Spinal cord (tissue), 9 donors: ENCODE measurements at regions not wholly inside any gene's neighbourhood (a gene's known extent, or its start where the extent isn't known, plus 50 kb on each side); places are given as distances from the start of the nearest gene placed in this dataset.

ENCODE experiments used
- DNase-seq, 6 donors: peaks; one replicate each; pipeline versions ENCODE4 v3.0.0 to v3.0.0-alpha.2; 2013 to 2015; ENCODE audit warnings: low spot score in 6 of 6, low read depth in 4 of 6
- H3K27ac ChIP-seq: one replicate; pipeline ENCODE4 v1.5.1; 2013; ENCODE audit warnings: low read depth, low read length, control low read depth
- H3K27me3 ChIP-seq: one replicate; pipeline ENCODE4 v1.6.1; 2013; ENCODE audit warnings: low read length; ENCODE audit not compliant: control insufficient read depth, insufficient read depth
- H3K36me3 ChIP-seq: one replicate; pipeline ENCODE4 v1.6.1; 2013; ENCODE audit warnings: low read length; ENCODE audit not compliant: control insufficient read depth, insufficient read depth
- H3K4me1 ChIP-seq: one replicate; pipeline ENCODE4 v1.6.1; 2013; ENCODE audit warnings: low read length; ENCODE audit not compliant: control insufficient read depth, insufficient read depth
- H3K4me3 ChIP-seq: one replicate; pipeline ENCODE4 v1.5.1; 2013; ENCODE audit warnings: low read depth, low read length, control low read depth
- H3K9me3 ChIP-seq: one replicate; pipeline ENCODE4 v1.6.1; 2013; ENCODE audit warnings: low read length; ENCODE audit not compliant: control insufficient read depth, insufficient read depth
- WGBS: methylation state at CpG from one replicate; pipeline ENCODE4 v1.1.5; 2013; ENCODE audit warnings: missing lambda C conversion rate; ENCODE audit not compliant: insufficient coverage; 5-methylcytosine and 5-hydroxymethylcytosine counted together
- donor health status: healthy.

DNA sequence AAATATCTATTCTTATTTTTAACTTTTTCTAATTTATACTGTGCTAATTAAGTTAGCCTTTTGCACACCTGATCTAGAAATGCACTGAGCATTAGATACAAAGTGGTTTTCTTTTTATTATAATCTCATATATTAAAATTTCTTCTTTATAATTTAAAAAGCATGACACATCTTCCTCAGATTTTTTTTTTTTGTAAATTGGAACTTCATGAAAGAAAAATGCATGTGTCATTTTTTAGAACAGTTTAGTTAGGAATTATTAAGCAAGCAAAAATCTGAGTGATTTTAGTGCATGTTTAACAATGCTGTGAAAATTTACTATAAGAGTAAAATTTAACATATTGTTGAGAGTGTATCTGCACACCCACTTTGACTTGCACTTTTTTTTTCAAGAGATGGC, 367.9 kb downstream of the TFEC start:
- DNase-seq, result no peak
- H3K4me1 ChIP-seq, result no peaks in the 10 kb centered on the region
- H3K9me3 ChIP-seq, result no peaks in the 10 kb centered on the region
- H3K4me3 ChIP-seq, result no peak overlapping the region
- no peaks in the 10 kb centered on the region for H3K27me3 ChIP-seq
- H3K27ac ChIP-seq, result no peak overlapping the region
- H3K36me3 ChIP-seq, result no peaks in the 10 kb centered on the region

DNA sequence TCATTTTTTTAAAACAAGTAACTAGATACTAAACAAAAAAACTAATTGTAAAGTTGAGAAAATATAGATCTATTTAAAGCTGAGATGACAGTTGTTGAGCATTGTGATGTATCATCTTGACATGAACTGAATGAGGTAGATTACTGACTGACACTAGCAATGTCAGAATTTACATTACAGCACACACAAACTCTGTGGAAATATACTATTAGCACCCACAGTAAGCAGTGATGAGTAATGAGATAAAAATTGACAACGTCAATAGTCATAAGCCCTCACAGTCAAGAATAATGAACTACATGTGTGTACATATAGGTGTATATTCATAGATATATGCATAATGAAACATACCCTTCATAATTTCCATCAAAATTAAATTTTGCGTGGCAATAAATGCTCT, 368.4 kb downstream of the TFEC start:
- H3K27me3 ChIP-seq, result no peaks in the 10 kb centered on the region

DNA sequence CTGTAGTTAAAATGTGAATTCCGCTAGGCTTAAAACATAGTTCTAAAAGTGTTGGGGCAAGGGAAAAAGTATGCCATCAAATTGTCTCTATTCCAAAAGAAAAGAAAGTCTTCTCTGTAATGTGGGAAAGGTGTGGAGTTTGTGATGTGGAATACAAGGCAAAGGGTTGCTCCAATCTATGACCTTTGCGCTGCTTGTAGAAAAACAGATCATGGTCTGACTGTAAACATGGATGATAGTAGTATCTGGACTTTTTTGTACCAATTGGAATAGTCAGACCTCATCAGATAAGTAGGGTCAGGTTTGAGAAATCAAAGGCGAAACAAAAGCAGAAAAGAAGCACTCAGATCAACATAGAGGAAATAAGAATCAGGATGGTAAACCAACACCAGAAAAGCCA, 372.3 kb downstream of the TFEC start:
- no peaks in the 10 kb centered on the region for H3K36me3 ChIP-seq
- no peak for DNase-seq
- no peaks in the 10 kb centered on the region for H3K27me3 ChIP-seq
- H3K9me3 ChIP-seq, result no peaks in the 10 kb centered on the region
- H3K27ac ChIP-seq, result no peak overlapping the region
- WGBS, result 100% methylated on average over 1 of the region's 3 CpGs
- no peaks in the 10 kb centered on the region for H3K4me1 ChIP-seq
- no peak overlapping the region for H3K4me3 ChIP-seq

More for the DNA sequence above, 368.4 kb downstream of the TFEC start:
- H3K4me3 ChIP-seq, result no peak overlapping the region
- H3K36me3 ChIP-seq, result no peaks in the 10 kb centered on the region
- no peak overlapping the region for H3K27ac ChIP-seq
- no peaks in the 10 kb centered on the region for H3K9me3 ChIP-seq
- no CpG with 5 or more reads among the region's 2 CpGs for WGBS
- no peaks in the 10 kb centered on the region for H3K4me1 ChIP-seq
- DNase-seq, result no peak

GRCh38 chr7:115654384-115655214, 376.0 kb downstream of the TFEC start:
- no peaks in the 10 kb centered on the region for H3K4me1 ChIP-seq
- DNase-seq, result no peak
- H3K36me3 ChIP-seq, result no peaks in the 10 kb centered on the region
- WGBS, result no CpG with 5 or more reads among the region's 2 CpGs
- no peak overlapping the region for H3K4me3 ChIP-seq
- no peaks in the 10 kb centered on the region for H3K27me3 ChIP-seq
- no peak overlapping the region for H3K27ac ChIP-seq
- no peaks in the 10 kb centered on the region for H3K9me3 ChIP-seq

DNA sequence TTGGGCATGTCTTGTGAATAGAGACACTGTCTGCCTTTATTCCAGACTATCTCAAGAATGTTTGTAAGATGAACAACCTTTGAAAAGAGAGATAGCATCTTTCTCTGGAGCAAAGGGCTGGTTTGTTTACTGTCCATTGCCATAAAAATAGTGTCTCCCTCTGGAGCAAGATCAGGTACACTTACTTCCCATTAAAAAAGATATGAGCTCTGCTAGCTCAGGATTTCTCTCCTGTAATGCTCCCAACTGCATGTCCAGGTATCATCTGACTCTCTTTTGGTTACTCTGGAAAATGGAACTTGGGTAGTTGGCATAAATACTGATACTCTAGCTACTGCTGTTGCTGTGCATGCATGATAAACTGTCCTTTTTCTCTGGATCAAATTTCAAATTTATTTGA, 381.1 kb downstream of the TFEC start:
- Histone ChIP-seq H3K36me3 (no peaks in the 10 kb centered on the region), H3K4me1 (no peaks in the 10 kb centered on the region), H3K27me3 (no peaks in the 10 kb centered on the region), H3K27ac (no peak overlapping the region), H3K4me3 (no peak overlapping the region), H3K9me3 (no peaks in the 10 kb centered on the region)
- no peak for DNase-seq

GRCh38 chr7:115647712-115648111, 382.9 kb downstream of the TFEC start:
- 100% methylated on average over 1 of the region's 3 CpGs for WGBS
- no peak for DNase-seq

DNA sequence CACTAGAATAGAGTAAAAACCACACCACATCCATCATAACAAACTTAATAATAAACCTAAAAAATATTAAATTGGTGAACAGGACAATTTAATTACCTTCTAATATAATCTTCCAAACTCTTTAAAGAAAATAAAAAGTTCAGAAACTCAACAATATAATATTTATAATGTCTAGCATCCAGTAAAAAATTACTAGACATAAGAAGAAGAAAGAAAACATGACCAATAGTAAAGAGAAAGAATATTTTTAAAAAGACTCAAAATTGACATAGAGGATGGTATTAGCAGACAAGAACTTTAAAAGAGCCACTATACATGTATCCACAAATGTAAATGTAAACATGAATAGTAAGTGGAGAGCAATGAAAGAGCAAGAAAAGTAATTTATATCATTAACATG, 388.4 kb downstream of the TFEC start:
- no peak overlapping the region for H3K4me3 ChIP-seq
- no peaks in the 10 kb centered on the region for H3K4me1 ChIP-seq
- no peaks in the 10 kb centered on the region for H3K27me3 ChIP-seq
- no peaks in the 10 kb centered on the region for H3K36me3 ChIP-seq
- H3K9me3 ChIP-seq, result peaks cover 2% of the 10 kb centered on the region
- no peak overlapping the region for H3K27ac ChIP-seq
- no peak for DNase-seq

More at GRCh38 chr7:115647712-115648111, 382.9 kb downstream of the TFEC start:
- Histone ChIP-seq H3K4me3 (no peak overlapping the region), H3K9me3 (no peaks in the 10 kb centered on the region), H3K27ac (no peak overlapping the region), H3K4me1 (no peaks in the 10 kb centered on the region), H3K27me3 (no peaks in the 10 kb centered on the region), H3K36me3 (no peaks in the 10 kb centered on the region)

GRCh38 chr7:115638853-115639252, 391.7 kb downstream of the TFEC start:
- Histone ChIP-seq H3K9me3 (peaks cover 2% of the 10 kb centered on the region), H3K27me3 (no peaks in the 10 kb centered on the region), H3K4me3 (no peak overlapping the region), H3K4me1 (no peaks in the 10 kb centered on the region), H3K27ac (no peak overlapping the region), H3K36me3 (no peaks in the 10 kb centered on the region)
- no peak for DNase-seq
- WGBS, result 100% methylated on average over 1 of the region's 4 CpGs

DNA sequence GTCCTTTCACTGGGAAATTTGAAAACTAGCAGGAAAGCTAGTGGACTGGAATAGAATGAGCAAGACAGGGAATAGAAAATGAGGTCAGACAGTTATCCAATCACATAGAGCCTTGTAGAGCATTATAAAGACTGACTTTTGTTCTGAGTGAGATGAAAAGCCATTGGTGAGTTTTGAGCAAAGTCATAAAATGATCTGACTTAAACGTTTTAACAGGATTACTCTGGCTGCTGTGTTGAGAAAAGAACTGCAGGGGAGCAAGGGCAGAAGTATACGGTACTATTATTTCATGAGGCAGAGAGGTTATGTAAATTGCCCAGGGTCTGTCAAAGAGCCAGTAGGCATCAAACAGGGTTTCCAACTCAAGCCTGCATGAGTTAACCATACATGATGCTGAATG, 393.4 kb downstream of the TFEC start:
- H3K27me3 ChIP-seq, result no peaks in the 10 kb centered on the region
- H3K4me3 ChIP-seq, result no peak overlapping the region
- no peak for DNase-seq
- H3K36me3 ChIP-seq, result no peaks in the 10 kb centered on the region
- H3K27ac ChIP-seq, result no peak overlapping the region
- H3K9me3 ChIP-seq, result no peaks in the 10 kb centered on the region
- 13% methylated on average over 2 of the region's 2 CpGs for WGBS
- no peaks in the 10 kb centered on the region for H3K4me1 ChIP-seq

GRCh38 chr7:115635876-115636275, 394.7 kb downstream of the TFEC start:
- H3K27ac ChIP-seq, result no peak overlapping the region
- DNase-seq, result no peak
- H3K27me3 ChIP-seq, result no peaks in the 10 kb centered on the region
- no peaks in the 10 kb centered on the region for H3K4me1 ChIP-seq
- H3K9me3 ChIP-seq, result no peaks in the 10 kb centered on the region
- H3K4me3 ChIP-seq, result no peak overlapping the region
- no peaks in the 10 kb centered on the region for H3K36me3 ChIP-seq
- WGBS, result no CpG with 5 or more reads among the region's 6 CpGs
